C4-2B (cell line): ENCODE measurements at regions not wholly inside any gene's neighbourhood (a gene's known extent, or its start where the extent isn't known, plus 50 kb on each side); places are given as distances from the start of the nearest gene placed in this dataset.

Experiments used
- ZFX ChIP-seq: fragments of 450-650 bp; IDR thresholded peaks from 2 replicates; pipeline ENCODE4 v1.6.1; 2017
- TF ChIP-seq, protein P1 (sequence below): fragments of 450-650 bp; conservative IDR thresholded peaks from 2 replicates; pipeline ENCODE4 v1.5.1; 2017; ENCODE audit warnings: mild to moderate bottlenecking

DNA sequence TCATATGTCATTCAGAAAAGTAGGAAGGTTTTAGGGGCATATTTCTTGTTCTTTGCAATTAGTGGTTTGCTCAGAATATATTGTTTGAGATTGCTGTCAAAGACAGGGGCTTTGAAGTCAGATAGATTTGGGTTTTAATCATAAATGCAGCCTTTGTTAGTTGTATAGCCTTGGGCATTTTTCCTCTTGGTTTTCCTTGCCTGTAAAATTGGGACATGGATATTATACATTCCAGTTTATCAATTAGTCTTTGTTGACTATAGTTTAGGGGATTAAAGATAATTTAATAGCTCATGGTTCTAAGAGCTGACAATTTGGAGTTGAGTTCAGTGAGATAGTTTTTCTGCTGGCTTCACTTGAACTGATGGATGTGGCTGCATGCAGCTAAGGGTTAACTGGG is 88.9 kb downstream of the DMAC1 start:
- TF ChIP-seq, protein P1, sequence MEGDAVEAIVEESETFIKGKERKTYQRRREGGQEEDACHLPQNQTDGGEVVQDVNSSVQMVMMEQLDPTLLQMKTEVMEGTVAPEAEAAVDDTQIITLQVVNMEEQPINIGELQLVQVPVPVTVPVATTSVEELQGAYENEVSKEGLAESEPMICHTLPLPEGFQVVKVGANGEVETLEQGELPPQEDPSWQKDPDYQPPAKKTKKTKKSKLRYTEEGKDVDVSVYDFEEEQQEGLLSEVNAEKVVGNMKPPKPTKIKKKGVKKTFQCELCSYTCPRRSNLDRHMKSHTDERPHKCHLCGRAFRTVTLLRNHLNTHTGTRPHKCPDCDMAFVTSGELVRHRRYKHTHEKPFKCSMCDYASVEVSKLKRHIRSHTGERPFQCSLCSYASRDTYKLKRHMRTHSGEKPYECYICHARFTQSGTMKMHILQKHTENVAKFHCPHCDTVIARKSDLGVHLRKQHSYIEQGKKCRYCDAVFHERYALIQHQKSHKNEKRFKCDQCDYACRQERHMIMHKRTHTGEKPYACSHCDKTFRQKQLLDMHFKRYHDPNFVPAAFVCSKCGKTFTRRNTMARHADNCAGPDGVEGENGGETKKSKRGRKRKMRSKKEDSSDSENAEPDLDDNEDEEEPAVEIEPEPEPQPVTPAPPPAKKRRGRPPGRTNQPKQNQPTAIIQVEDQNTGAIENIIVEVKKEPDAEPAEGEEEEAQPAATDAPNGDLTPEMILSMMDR: no peak
- no peak for TF ChIP-seq ZFX
